ENCODE measurements at regions not wholly inside any gene's neighbourhood (a gene's known extent, or its start where the extent isn't known, plus 50 kb on each side); places are given as distances from the start of the nearest gene placed in this dataset.

DNA sequence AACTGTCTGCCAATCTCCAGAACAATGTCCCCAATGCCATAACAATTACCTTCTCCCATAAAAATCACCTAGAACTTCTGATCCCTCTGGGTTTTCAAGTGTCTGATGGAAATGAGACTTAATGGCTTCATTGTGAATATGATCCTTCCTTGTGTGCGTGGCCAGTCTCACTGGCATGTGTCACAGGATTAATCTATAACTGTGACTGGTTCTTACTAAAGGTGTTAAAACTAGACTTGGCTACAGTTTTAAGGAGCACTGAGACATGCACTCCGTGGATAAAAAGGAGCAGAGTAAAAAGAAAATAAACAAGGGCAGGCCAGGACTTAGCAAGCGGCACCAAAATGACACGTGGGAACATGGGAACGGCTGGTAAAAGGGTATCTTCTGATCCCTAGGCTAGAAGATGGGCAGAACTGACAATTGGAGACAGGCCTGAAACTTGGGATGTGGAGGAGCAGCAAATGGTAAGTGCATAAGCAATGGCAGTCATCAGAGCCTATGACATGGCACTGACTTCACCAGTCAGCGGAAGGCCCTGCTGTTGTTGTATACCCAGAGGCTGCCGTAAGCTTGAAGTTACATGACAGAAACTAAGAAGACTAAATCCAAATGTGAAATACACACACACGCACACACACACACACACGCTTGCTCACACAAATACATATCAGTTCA lies 256.6 kb upstream of the NOCT start:
- TF ChIP-seq, protein P1, sequence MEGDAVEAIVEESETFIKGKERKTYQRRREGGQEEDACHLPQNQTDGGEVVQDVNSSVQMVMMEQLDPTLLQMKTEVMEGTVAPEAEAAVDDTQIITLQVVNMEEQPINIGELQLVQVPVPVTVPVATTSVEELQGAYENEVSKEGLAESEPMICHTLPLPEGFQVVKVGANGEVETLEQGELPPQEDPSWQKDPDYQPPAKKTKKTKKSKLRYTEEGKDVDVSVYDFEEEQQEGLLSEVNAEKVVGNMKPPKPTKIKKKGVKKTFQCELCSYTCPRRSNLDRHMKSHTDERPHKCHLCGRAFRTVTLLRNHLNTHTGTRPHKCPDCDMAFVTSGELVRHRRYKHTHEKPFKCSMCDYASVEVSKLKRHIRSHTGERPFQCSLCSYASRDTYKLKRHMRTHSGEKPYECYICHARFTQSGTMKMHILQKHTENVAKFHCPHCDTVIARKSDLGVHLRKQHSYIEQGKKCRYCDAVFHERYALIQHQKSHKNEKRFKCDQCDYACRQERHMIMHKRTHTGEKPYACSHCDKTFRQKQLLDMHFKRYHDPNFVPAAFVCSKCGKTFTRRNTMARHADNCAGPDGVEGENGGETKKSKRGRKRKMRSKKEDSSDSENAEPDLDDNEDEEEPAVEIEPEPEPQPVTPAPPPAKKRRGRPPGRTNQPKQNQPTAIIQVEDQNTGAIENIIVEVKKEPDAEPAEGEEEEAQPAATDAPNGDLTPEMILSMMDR (IDR thresholded peaks at IDR 0.05; ENCODE audit: unreplicated experiment): no peak
- Mint-ChIP-seq H3K4me1 (ENCODE audit: low read depth) (no peaks in the 10 kb centered on the region), H3K27me3 (no peaks in the 10 kb centered on the region), H3K9me3 (ENCODE audit: low read depth) (no peaks in the 10 kb centered on the region), H3K36me3 (ENCODE audit: insufficient read depth) (no peaks in the 10 kb centered on the region), H3K27ac (no peak overlapping the region), H3K4me3 (ENCODE audit: low read depth) (no peak overlapping the region)
- DNase-seq (ENCODE audit: low spot score, unreplicated experiment): no peak

DNA sequence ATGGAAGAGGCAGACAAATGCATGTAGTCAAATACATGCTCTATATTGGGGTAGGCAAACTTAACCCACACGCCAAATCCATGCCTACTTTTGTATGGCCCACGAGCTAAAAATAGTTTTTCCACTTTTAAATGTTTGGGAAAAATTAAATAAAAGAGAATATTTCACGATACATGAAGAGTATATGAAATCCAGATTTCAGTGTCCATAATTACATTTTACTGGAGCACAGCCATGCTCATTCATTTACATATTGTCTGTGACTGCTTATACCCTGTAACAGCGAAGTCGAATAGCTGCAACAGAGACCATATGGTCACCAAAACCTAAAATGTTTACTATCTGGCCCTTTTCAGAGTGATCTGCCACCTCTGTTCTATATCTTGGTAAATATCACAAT lies 257.4 kb upstream of the NOCT start:
- Mint-ChIP-seq H3K27ac (no peak overlapping the region), H3K36me3 (ENCODE audit: insufficient read depth) (no peaks in the 10 kb centered on the region), H3K4me3 (ENCODE audit: low read depth) (no peak overlapping the region), H3K9me3 (ENCODE audit: low read depth) (peaks cover 8% of the 10 kb centered on the region), H3K27me3 (no peaks in the 10 kb centered on the region), H3K4me1 (ENCODE audit: low read depth) (no peaks in the 10 kb centered on the region)
- no peak for DNase-seq (ENCODE audit: low spot score, unreplicated experiment)
- TF ChIP-seq, protein P1 (IDR thresholded peaks at IDR 0.05; ENCODE audit: unreplicated experiment): no peak

DNA sequence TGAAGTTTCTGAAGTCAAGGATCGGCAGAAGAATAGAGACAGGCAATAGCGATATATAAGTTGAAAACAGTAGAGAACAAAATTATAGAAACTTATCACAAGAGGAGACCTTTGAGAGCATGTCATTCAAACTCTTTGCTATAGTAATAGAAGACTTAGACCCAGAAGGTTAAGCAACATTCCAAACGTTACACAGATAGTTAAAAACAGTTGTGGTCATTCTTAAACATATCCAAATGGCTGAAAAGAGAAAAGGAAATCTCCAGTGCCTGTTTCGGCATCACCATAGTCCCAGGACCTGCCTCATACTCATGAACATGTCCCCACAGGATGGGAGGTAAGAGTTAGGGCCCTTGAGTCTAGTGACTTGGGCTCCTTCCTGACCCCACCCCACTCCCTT lies 258.1 kb upstream of the NOCT start:
- H3K36me3 Mint-ChIP-seq (ENCODE audit: insufficient read depth): no peaks in the 10 kb centered on the region
- DNase-seq (ENCODE audit: low spot score, unreplicated experiment): no peak

DNA sequence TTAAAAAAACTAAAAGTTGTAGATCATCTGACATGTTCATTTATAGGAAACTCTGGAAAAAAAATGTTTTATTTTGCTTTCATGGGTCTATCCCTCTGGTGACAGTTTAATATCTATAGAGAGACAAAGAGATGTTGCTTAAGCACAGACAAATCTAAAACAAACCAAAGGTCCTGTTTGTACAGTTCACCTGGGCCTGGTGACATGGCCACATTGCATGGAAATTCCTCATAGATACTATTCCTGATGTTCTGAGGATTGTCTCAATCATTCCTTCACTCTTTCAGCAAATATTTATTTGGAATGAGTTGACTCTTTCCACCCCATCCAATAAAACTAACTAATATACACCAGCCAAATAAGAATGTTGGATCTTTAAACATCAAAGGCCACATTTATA lies 259.1 kb upstream of the NOCT start:
- no peak overlapping the region for H3K4me3 Mint-ChIP-seq (ENCODE audit: low read depth)
- DNase-seq (ENCODE audit: low spot score, unreplicated experiment): no peak
- H3K27ac Mint-ChIP-seq: no peak overlapping the region
- TF ChIP-seq, protein P1 (IDR thresholded peaks at IDR 0.05; ENCODE audit: unreplicated experiment): no peak
- H3K9me3 Mint-ChIP-seq (ENCODE audit: low read depth): peaks cover 19% of the 10 kb centered on the region
- no peaks in the 10 kb centered on the region for H3K4me1 Mint-ChIP-seq (ENCODE audit: low read depth)
- H3K36me3 Mint-ChIP-seq (ENCODE audit: insufficient read depth): no peaks in the 10 kb centered on the region
- no peaks in the 10 kb centered on the region for H3K27me3 Mint-ChIP-seq

More for the DNA sequence above, 258.1 kb upstream of the NOCT start:
- Mint-ChIP-seq H3K4me3 (ENCODE audit: low read depth) (no peak overlapping the region), H3K27ac (no peak overlapping the region), H3K9me3 (ENCODE audit: low read depth) (peaks cover 16% of the 10 kb centered on the region), H3K4me1 (ENCODE audit: low read depth) (no peaks in the 10 kb centered on the region), H3K27me3 (no peaks in the 10 kb centered on the region)
- TF ChIP-seq, protein P1 (IDR thresholded peaks at IDR 0.05; ENCODE audit: unreplicated experiment): no peak

DNA sequence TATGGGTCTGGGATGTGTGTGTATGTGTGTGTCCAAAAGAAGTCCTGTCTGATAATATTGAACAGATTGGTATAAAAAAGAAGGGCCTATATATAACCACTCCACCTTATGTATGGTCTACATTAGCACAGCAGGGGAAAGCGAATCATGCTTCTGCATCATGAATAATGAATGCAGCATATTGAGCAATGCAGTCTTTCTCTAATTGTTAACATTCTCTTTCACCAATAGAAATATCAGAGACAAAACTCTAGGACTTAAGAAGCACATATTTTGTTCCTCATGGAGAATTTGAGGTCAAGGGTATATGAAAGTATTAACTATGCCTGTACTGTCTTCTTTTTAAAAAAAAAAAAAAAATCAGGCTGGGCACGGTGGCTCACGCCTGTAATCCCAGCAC lies 264.3 kb upstream of the NOCT start:
- TF ChIP-seq, protein P1 (IDR thresholded peaks at IDR 0.05; ENCODE audit: unreplicated experiment): no peak
- Mint-ChIP-seq H3K9me3 (ENCODE audit: low read depth) (peaks cover 26% of the 10 kb centered on the region), H3K4me1 (ENCODE audit: low read depth) (no peaks in the 10 kb centered on the region), H3K36me3 (ENCODE audit: insufficient read depth) (no peaks in the 10 kb centered on the region), H3K4me3 (ENCODE audit: low read depth) (no peak overlapping the region), H3K27ac (no peak overlapping the region), H3K27me3 (no peaks in the 10 kb centered on the region)
- no peak for DNase-seq (ENCODE audit: low spot score, unreplicated experiment)

All from progenitor cell of endocrine pancreas (in vitro differentiated cells).